ENCODE measurements at regions not wholly inside any gene's neighbourhood (a gene's known extent, or its start where the extent isn't known, plus 50 kb on each side); places are given as distances from the start of the nearest gene placed in this dataset.

DNA sequence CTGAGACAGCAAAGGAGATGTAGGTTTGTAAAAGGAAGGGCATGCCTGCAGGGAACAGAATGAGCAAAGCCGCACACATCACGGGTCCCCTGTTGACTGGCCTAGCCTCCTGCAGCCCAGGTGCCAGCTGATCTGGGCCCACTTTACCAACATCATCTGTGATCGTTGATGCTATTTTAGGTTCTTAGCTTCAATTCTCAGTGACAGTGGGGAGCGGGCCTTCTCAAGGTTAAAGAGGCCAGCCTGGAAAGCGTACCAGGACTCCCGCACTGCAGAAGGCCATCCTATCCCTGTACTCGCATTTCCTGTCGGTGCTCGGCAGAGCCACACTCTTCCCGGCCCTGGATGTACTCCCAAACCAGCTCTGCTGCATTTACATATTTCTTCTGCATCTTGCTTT is 213.5 kb upstream of the IRX1 start (continued):
- TF ChIP-seq, protein P1, sequence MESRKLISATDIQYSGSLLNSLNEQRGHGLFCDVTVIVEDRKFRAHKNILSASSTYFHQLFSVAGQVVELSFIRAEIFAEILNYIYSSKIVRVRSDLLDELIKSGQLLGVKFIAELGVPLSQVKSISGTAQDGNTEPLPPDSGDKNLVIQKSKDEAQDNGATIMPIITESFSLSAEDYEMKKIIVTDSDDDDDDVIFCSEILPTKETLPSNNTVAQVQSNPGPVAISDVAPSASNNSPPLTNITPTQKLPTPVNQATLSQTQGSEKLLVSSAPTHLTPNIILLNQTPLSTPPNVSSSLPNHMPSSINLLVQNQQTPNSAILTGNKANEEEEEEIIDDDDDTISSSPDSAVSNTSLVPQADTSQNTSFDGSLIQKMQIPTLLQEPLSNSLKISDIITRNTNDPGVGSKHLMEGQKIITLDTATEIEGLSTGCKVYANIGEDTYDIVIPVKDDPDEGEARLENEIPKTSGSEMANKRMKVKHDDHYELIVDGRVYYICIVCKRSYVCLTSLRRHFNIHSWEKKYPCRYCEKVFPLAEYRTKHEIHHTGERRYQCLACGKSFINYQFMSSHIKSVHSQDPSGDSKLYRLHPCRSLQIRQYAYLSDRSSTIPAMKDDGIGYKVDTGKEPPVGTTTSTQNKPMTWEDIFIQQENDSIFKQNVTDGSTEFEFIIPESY (IDR thresholded peaks at IDR 0.05; ENCODE audit: borderline replicate concordance, low read depth) = no peak
- no peak for TF ChIP-seq TCF12 (IDR thresholded peaks at IDR 0.05)
- TF ChIP-seq GABPA (IDR thresholded peaks at IDR 0.05; ENCODE audit: low read depth) = no peak
- no peak for TF ChIP-seq SIN3A (IDR thresholded peaks at IDR 0.05; ENCODE audit: borderline replicate concordance, low read depth, low read length)
- no peak for TF ChIP-seq FOXM1 (IDR thresholded peaks at IDR 0.05; ENCODE audit: low read depth)
- no peak for TF ChIP-seq EP300 (IDR thresholded peaks at IDR 0.05; ENCODE audit: borderline replicate concordance in 1 of 2, low read depth in 1 of 2, low read length in 1 of 2)
- TF ChIP-seq ELF1 (IDR thresholded peaks at IDR 0.05) = no peak
- no peak for TF ChIP-seq SMC3 (IDR thresholded peaks at IDR 0.05; ENCODE audit: low read depth, low read length)
- no peak for TF ChIP-seq JUND (IDR thresholded peaks at IDR 0.05)
- TF ChIP-seq TAF1 (IDR thresholded peaks at IDR 0.05; ENCODE audit: borderline replicate concordance, low read depth, low read length) = no peak

DNA sequence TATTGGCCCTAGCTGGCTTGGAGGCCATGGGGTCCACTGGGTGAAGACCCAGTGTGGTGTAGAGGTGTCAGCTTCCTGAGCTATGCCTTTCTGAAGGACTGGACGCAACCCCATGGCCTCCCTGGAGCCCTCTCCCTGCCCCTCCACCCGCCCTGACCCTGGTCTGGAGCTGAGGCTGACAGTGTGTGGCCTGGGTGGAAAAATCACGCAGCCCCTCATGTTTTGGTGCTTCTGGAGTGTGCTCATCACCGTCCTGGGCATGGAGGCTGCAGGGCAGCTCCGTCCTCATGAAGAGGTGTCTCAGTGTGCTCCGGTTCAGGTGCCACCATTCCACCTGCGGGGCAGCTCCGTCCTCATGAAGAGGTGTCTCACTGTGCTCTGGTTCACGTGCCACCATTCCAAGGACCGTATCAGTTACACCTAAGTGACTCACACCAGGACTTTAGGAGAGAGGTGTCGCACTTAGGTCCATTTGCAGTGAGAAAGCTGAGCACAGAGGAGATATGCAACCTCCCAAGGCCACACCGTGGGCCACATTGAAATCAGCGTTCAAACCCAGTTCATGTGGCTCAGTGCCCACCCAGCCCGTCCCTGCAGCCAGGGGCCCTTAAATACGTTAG is 214.3 kb upstream of the IRX1 start:
- POLR2A ChIA-PET = no interaction called here
- H3F3A ChIP-seq (replicated peaks; ENCODE audit: insufficient read depth) = no peaks in the 10 kb centered on the region
- no peaks in the 10 kb centered on the region for H3K9me2 ChIP-seq
- no peak for DNase-seq
- CTCF ChIA-PET = no interaction called here
- H3K79me2 ChIP-seq (ENCODE audit: insufficient read depth) = no peaks in the 10 kb centered on the region
- WGBS (ENCODE audit: low lambda C conversion rate) = 3% methylated on average over 6 of the region's 15 CpGs
- no peaks in the 10 kb centered on the region; the same call in 1 of the 2 replicates for H3K27me3 ChIP-seq (ENCODE audit: insufficient read depth)
- TF ChIP-seq FOXJ3 (CRISPR knock-in tag; IDR thresholded peaks at IDR 0.05) = no peak
- no peak for TF ChIP-seq MEF2A (IDR thresholded peaks at IDR 0.05; ENCODE audit: borderline replicate concordance, low read depth)
- TF ChIP-seq NFIC (IDR thresholded peaks at IDR 0.05; ENCODE audit: borderline replicate concordance) = no peak
- TF ChIP-seq RAD21 (IDR thresholded peaks at IDR 0.05; ENCODE audit: low read length) = no peak
- TF ChIP-seq CHD2 (IDR thresholded peaks at IDR 0.05; ENCODE audit: low read length, partially characterized antibody) = no peak
- no peak for TF ChIP-seq GABPA (IDR thresholded peaks at IDR 0.05; ENCODE audit: low read depth)
- TF ChIP-seq, protein P2, sequence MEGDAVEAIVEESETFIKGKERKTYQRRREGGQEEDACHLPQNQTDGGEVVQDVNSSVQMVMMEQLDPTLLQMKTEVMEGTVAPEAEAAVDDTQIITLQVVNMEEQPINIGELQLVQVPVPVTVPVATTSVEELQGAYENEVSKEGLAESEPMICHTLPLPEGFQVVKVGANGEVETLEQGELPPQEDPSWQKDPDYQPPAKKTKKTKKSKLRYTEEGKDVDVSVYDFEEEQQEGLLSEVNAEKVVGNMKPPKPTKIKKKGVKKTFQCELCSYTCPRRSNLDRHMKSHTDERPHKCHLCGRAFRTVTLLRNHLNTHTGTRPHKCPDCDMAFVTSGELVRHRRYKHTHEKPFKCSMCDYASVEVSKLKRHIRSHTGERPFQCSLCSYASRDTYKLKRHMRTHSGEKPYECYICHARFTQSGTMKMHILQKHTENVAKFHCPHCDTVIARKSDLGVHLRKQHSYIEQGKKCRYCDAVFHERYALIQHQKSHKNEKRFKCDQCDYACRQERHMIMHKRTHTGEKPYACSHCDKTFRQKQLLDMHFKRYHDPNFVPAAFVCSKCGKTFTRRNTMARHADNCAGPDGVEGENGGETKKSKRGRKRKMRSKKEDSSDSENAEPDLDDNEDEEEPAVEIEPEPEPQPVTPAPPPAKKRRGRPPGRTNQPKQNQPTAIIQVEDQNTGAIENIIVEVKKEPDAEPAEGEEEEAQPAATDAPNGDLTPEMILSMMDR (IDR thresholded peaks at IDR 0.05) = no peak
- no peak for TF ChIP-seq RXRA (IDR thresholded peaks at IDR 0.05; ENCODE audit: borderline replicate concordance, low read depth)
- no peak for TF ChIP-seq NRF1 (IDR thresholded peaks at IDR 0.05; ENCODE audit: low read depth, low read length)
- TF ChIP-seq POLR2AphosphoS5 (IDR thresholded peaks at IDR 0.05; ENCODE audit: low read depth, low read length) = no peak
- TF ChIP-seq EZH2phosphoT487 (IDR thresholded peaks at IDR 0.05; ENCODE audit: borderline replicate concordance, low read depth) = no peak
- TF ChIP-seq, protein P1 (IDR thresholded peaks at IDR 0.05; ENCODE audit: borderline replicate concordance, low read depth) = no peak
- H3K4me1 ChIP-seq (ENCODE audit: control insufficient read depth in 1 of 2, insufficient read depth in 2 of 2, low read depth in 1 of 2, low read length in 1 of 2) = no peaks in the 10 kb centered on the region
- no peak overlapping the region for H3K27ac ChIP-seq (ENCODE audit: low read depth in 2 of 2, low read length in 1 of 2)
- H4K20me1 ChIP-seq (ENCODE audit: insufficient read depth) = no peaks in the 10 kb centered on the region
- no peak overlapping the region; a peak in 1 of 4 replicates for H3K4me3 ChIP-seq (ENCODE audit: low read depth in 2 of 2, low read length in 1 of 2)
- H3K9me3 ChIP-seq = no peaks in the 10 kb centered on the region
- H3K4me2 ChIP-seq = no peak overlapping the region
- H3K9ac ChIP-seq = no peak overlapping the region
- H2AFZ ChIP-seq (ENCODE audit: low read depth) = no peak overlapping the region
- H3K36me3 ChIP-seq (replicated peaks in 1 of 2; ENCODE audit: control insufficient read depth in 1 of 2, insufficient read depth in 2 of 2, low read length in 1 of 2) = no peaks in the 10 kb centered on the region
